ENCODE measurements at regions not wholly inside any gene's neighbourhood (a gene's known extent, or its start where the extent isn't known, plus 50 kb on each side); places are given as distances from the start of the nearest gene placed in this dataset.

- Histone ChIP-seq H3K4me3 (no peak overlapping the region), H3K27ac (no peak overlapping the region), H3K4me1 (replicated peaks in 1 of 2) (peaks cover 6 to 13% of the 10 kb centered on the region in 2 donors), H3K36me3 (replicated peaks in 1 of 2) (no peaks in the 10 kb centered on the region), H3K9me3 (replicated peaks in 1 of 3) (no peaks in the 10 kb centered on the region), H3K27me3 (no peaks in the 10 kb centered on the region)
- DNase-seq = peak in 1 of 7 donors; percentile 17
- intact Hi-C loops (cut with DNase I) = no loop called here
- WGBS, 4 donors = 84 to 90% (median 87%) methylated on average over 14 of the region's 14 CpGs
- TF ChIP-seq POLR2A (IDR thresholded peaks at IDR 0.05) (no peak), CTCF (IDR thresholded peaks at IDR 0.05) (no peak)
Observed at GRCh38 chr14:104440297-104440956, 139.1 kb upstream of the C14orf180 start.

- TF ChIP-seq CTCF (IDR thresholded peaks at IDR 0.05) (no peak), POLR2A (IDR thresholded peaks at IDR 0.05) (no peak)
- H3K4me3 ChIP-seq = no peak overlapping the region
- DNase-seq = peak in 2 of 7 donors; percentile 9 to 27
- no peaks in the 10 kb centered on the region for H3K9me3 ChIP-seq (replicated peaks in 1 of 3)
- 82 to 87% (median 84%) methylated on average over 19 to 21 of the region's 21 CpGs for WGBS, 4 donors
- H3K27ac ChIP-seq = no peak overlapping the region
- H3K27me3 ChIP-seq = no peaks in the 10 kb centered on the region
- intact Hi-C loops (cut with DNase I) = no loop called here
- H3K4me1 ChIP-seq (replicated peaks in 1 of 2) = peaks cover 5 to 6% of the 10 kb centered on the region in 2 donors
- no peaks in the 10 kb centered on the region for H3K36me3 ChIP-seq (replicated peaks in 1 of 2)
Observed at GRCh38 chr14:104441275-104442106, 138.1 kb upstream of the C14orf180 start.

- Histone ChIP-seq H3K4me1 (replicated peaks in 1 of 2) (no peaks in the 10 kb centered on the region), H3K27ac (no peak overlapping the region), H3K4me3 (no peak overlapping the region), H3K27me3 (no peaks in the 10 kb centered on the region), H3K9me3 (replicated peaks in 1 of 3) (no peaks in the 10 kb centered on the region), H3K36me3 (replicated peaks in 1 of 2) (no peaks in the 10 kb centered on the region)
- DNase-seq = peak in 2 of 7 donors; percentile 13 to 37
- WGBS, 4 donors = 78 to 89% (median 85%) methylated on average over 4 to 19 of the region's 19 CpGs
- TF ChIP-seq POLR2A (IDR thresholded peaks at IDR 0.05) (no peak), CTCF (IDR thresholded peaks at IDR 0.05) (no peak)
- intact Hi-C loops (cut with DNase I) = no loop called here
Observed at GRCh38 chr14:104442107-104442551, 137.4 kb upstream of the C14orf180 start.

GRCh38 chr14:104442631-104443390 lies 136.8 kb upstream of the C14orf180 start:
- no peaks in the 10 kb centered on the region for H3K36me3 ChIP-seq (replicated peaks in 1 of 2)
- WGBS, 4 donors = 73 to 89% (median 80%) methylated on average over 6 to 14 of the region's 14 CpGs
- H3K27ac ChIP-seq = no peak overlapping the region
- TF ChIP-seq POLR2A (IDR thresholded peaks at IDR 0.05) (no peak), CTCF (IDR thresholded peaks at IDR 0.05) (no peak)
- H3K4me1 ChIP-seq (replicated peaks in 1 of 2) = no peaks in the 10 kb centered on the region
- H3K4me3 ChIP-seq = no peak overlapping the region
- H3K9me3 ChIP-seq (replicated peaks in 1 of 3) = no peaks in the 10 kb centered on the region
- intact Hi-C loops (cut with DNase I) = no loop called here
- H3K27me3 ChIP-seq = no peaks in the 10 kb centered on the region
- DNase-seq = peak in 2 of 7 donors; percentile 9 to 24

Measured in adrenal gland (tissue), 9 donors.